GM12878 (cell line): ENCODE measurements at regions not wholly inside any gene's neighbourhood (a gene's known extent, or its start where the extent isn't known, plus 50 kb on each side); places are given as distances from the start of the nearest gene placed in this dataset.

Experiments used
- ATAC-seq: fragments of 200-7000 bp; cut with Tn5 transposase; 3 replicates; pipeline ENCODE4 v1.9.1; 2020; ENCODE audit warnings: mild to moderate bottlenecking, moderate library complexity
- BruUV-seq: library from RNA; stranded (reverse); fragments of 400-500 nt; replicated peaks from 2 replicates; lab custom pipeline; 2021; lab: Mats Ljungman, UMichigan
- CTCF ChIA-PET: fragments of 300-600 bp; sonication (Branson Sonifier 250); formaldehyde crosslinking; extraction: SDS; loops from one replicate; lab custom pipeline; 2021; ENCODE audit warnings: inconsistent platforms; lab: Yijun Ruan, JAX
- POLR2A ChIA-PET: fragments of 350-600 bp; formaldehyde crosslinking; extraction: SDS; loops from one replicate; lab custom pipeline; 2021; ENCODE audit warnings: inconsistent platforms; lab: Charles Lee
- RAD21 ChIA-PET: fragments of 300-600 bp; sonication (Branson Sonifier 250); formaldehyde crosslinking; loops from one replicate; lab custom pipeline; 2023; ENCODE audit warnings: antibody characterized with exemption; ENCODE audit not compliant: unreplicated experiment; lab: Charles Lee
- SMC1A ChIA-PET: fragments of 300-600 bp; sonication (Branson Sonifier 250); formaldehyde crosslinking; loops from one replicate; lab custom pipeline; 2023; ENCODE audit not compliant: unreplicated experiment, uncharacterized antibody; lab: Charles Lee
- DNase-seq: peaks from one replicate; pipeline ENCODE4 v3.0.0-alpha.2; 2011; ENCODE audit warnings: low read depth, low spot score
- FAIRE-seq: peaks from 3 replicates; lab custom pipeline; 2011; peaks lifted over from hg19 to GRCh38; lab: Jason Lieb, UNC
- H2AFZ ChIP-seq: 2 replicates; pipeline ENCODE4 v1.6.0; 2011; ENCODE audit warnings: low read depth, low read length, control low read depth; ENCODE audit not compliant: control insufficient read depth
- H3K27ac ChIP-seq: 2 replicates; pipeline ENCODE4 v1.5.1; 2011; ENCODE audit warnings: control low read depth; ENCODE audit not compliant: control insufficient read depth, insufficient read depth
- H3K27me3 ChIP-seq, 2 experiments: replicated peaks in 1 of 2; 2 replicates each; pipeline versions ENCODE4 v1.6.0 to v1.6.1; 2011; ENCODE audit warnings: low read length in 1 of 2; ENCODE audit not compliant: control insufficient read depth in 2 of 2, insufficient read depth in 2 of 2
- H3K36me3 ChIP-seq, 2 experiments: 2 replicates each; pipeline ENCODE4 v1.5.1; 2011; ENCODE audit warnings: low read length in 1 of 2; ENCODE audit not compliant: control insufficient read depth in 2 of 2, insufficient read depth in 2 of 2
- H3K4me1 ChIP-seq: 2 replicates; pipeline ENCODE4 v1.6.1; 2011; ENCODE audit warnings: mild to moderate bottlenecking, low read length, moderate library complexity, mixed read lengths; ENCODE audit not compliant: control insufficient read depth, insufficient read depth
- H3K4me2 ChIP-seq: 2 replicates; pipeline ENCODE4 v1.6.0; 2011; ENCODE audit warnings: control low read depth; ENCODE audit not compliant: control insufficient read depth, insufficient read depth
- H3K4me3 ChIP-seq: fragments of 200-600 bp; sonication (generic); 2 replicates; pipeline ENCODE4 v1.5.1; 2016
- H3K79me2 ChIP-seq: 2 replicates; pipeline ENCODE4 v1.6.0; 2011; ENCODE audit warnings: low read length; ENCODE audit not compliant: control insufficient read depth, insufficient read depth
- H3K9ac ChIP-seq: 2 replicates; pipeline ENCODE4 v1.8.0; 2011; ENCODE audit warnings: low read length, control low read depth, mixed read lengths; ENCODE audit not compliant: control insufficient read depth, insufficient read depth
- H3K9me3 ChIP-seq: replicated peaks from 3 replicates; pipeline ENCODE4 v1.5.1; 2011; ENCODE audit warnings: mild to moderate bottlenecking, low read length; ENCODE audit not compliant: control insufficient read depth, insufficient read depth
- H4K20me1 ChIP-seq: 2 replicates; pipeline ENCODE4 v1.6.0; 2011; ENCODE audit not compliant: control insufficient read depth, insufficient read depth
- ASH2L ChIP-seq: fragments of 300-600, 200-600 bp; sonication (generic); IDR thresholded peaks from 2 replicates; pipeline ENCODE4 v1.6.1; 2017; ENCODE audit warnings: low read depth, mild to moderate bottlenecking, borderline replicate concordance
- BACH1 ChIP-seq: fragments of 450-650 bp; IDR thresholded peaks from 2 replicates; pipeline ENCODE4 v1.6.1; 2017; ENCODE audit warnings: mild to moderate bottlenecking, borderline replicate concordance
- CREB1 ChIP-seq: IDR thresholded peaks from 2 replicates; pipeline ENCODE4 v1.6.1; 2012; ENCODE audit warnings: low read depth, mild to moderate bottlenecking, inconsistent platforms
- E2F4 ChIP-seq: IDR thresholded peaks from 2 replicates; pipeline ENCODE4 v1.6.1; 2012; ENCODE audit warnings: low read depth, low read length, improper control_type of control experiment
- IRF5 ChIP-seq: fragments of 450-650 bp; IDR thresholded peaks from 2 replicates; pipeline ENCODE4 v1.6.1; 2017; ENCODE audit warnings: borderline replicate concordance
- MAX ChIP-seq: IDR thresholded peaks from 2 replicates; pipeline ENCODE4 v1.6.1; 2012; ENCODE audit warnings: low read depth, low read length, improper control_type of control experiment
- MXI1 ChIP-seq: fragments of 150-350 bp; IDR thresholded peaks from 2 replicates; pipeline ENCODE4 v1.6.1; 2011; ENCODE audit warnings: low read depth, mild to moderate bottlenecking, inconsistent platforms, low read length, improper control_type of control experiment
- RAD21 ChIP-seq: IDR thresholded peaks from 2 replicates; pipeline ENCODE4 v1.6.1; 2011; ENCODE audit warnings: mild to moderate bottlenecking, low read depth, low read length, moderate library complexity; ENCODE audit not compliant: insufficient read depth
- RAD51 ChIP-seq: fragments of 450-650 bp; IDR thresholded peaks from 2 replicates; pipeline ENCODE4 v1.6.1; 2016; ENCODE audit warnings: moderate library complexity, mild to moderate bottlenecking, inconsistent platforms
- RCOR1 ChIP-seq: conservative IDR thresholded peaks from 2 replicates; pipeline ENCODE4 v1.6.1; 2012; ENCODE audit warnings: low read depth, low read length, improper control_type of control experiment
- RELA ChIP-seq: fragments of 450-650 bp; IDR thresholded peaks from 2 replicates; pipeline ENCODE4 v1.8.0; 2014; ENCODE audit warnings: borderline replicate concordance; ENCODE audit not compliant: partially characterized antibody
- SMAD5 ChIP-seq: IDR thresholded peaks from 2 replicates; pipeline ENCODE4 v1.6.1; 2016; ENCODE audit warnings: antibody characterized with exemption, low read depth
- SMC3 ChIP-seq: IDR thresholded peaks from 2 replicates; pipeline ENCODE4 v1.6.1; 2011; ENCODE audit warnings: low read length, improper control_type of control experiment, borderline replicate concordance
- SUZ12 ChIP-seq: fragments of 200-600 bp; sonication (generic); IDR thresholded peaks from one replicate; pipeline ENCODE4 v1.6.1; 2018; ENCODE audit warnings: antibody characterized with exemption, mild to moderate bottlenecking; ENCODE audit not compliant: unreplicated experiment
- ZSCAN29 ChIP-seq: fragments of 450-650 bp; IDR thresholded peaks from 2 replicates; pipeline ENCODE4 v1.6.1; 2017; ENCODE audit warnings: mild to moderate bottlenecking, moderate library complexity
- whole genome bisulfite sequencing: methylation state at CpG from one replicate; pipeline ENCODE4 v1.1.6; 2016; ENCODE audit warnings: low lambda C conversion rate; ENCODE audit not compliant: insufficient replicate concordance, insufficient coverage; ENCODE audit errors: missing lambda C conversion rate; 5-methylcytosine and 5-hydroxymethylcytosine counted together
- in situ Hi-C: fragments of 300-500 bp; cut with MboI; formaldehyde crosslinking; loops from 9 replicates; pipeline ENCODE4 v1.14.3; 2018; ENCODE audit warnings: mixed read lengths
- intact Hi-C: fragments of 100-400 bp; cut with micrococcal nuclease; formaldehyde crosslinking; loops from one replicate; pipeline ENCODE4 v1.14.2; 2022; ENCODE audit not compliant: unreplicated experiment

- no peak overlapping the region for H3K27ac ChIP-seq
- H3K79me2 ChIP-seq: no peaks in the 10 kb centered on the region
- RAD21 ChIA-PET: no interaction called here
- DNase-seq: no peak
- no peak overlapping the region for H3K4me3 ChIP-seq
- WGBS: 24% methylated on average over 1 of the region's 1 CpG
- SMC1A ChIA-PET: no interaction called here
- no peaks in the 10 kb centered on the region for H3K4me1 ChIP-seq
- POLR2A ChIA-PET: no interaction called here
- no peaks in the 10 kb centered on the region; the same call in 2 of the 3 replicates for H3K9me3 ChIP-seq
- no peaks in the 10 kb centered on the region for H3K36me3 ChIP-seq
- no peak overlapping the region for H3K9ac ChIP-seq
- in situ Hi-C loops: no loop called here
- no peak overlapping the region for H3K4me2 ChIP-seq
- TF ChIP-seq E2F4 (no peak), SMAD5 (no peak), BACH1 (no peak), RELA (no peak), ZSCAN29 (no peak), MAX (no peak), RCOR1 (no peak), ASH2L (no peak), RAD51 (no peak), CREB1 (no peak), RAD21 (no peak), SUZ12 (no peak), MXI1 (no peak), SMC3 (no peak), IRF5 (no peak)
- TF ChIP-seq, all 136 proteins: peak for 0
- Histone ChIP-seq H3K27me3 (peaks cover 0 to 2% of the 10 kb centered on the region in 2 experiments; a peak in 1 of 4 replicates), H2AFZ (no peak overlapping the region), H4K20me1 (no peaks in the 10 kb centered on the region)
- no TSS peak for BruUV-seq
- intact Hi-C loops: no loop called here
- CTCF ChIA-PET: interaction anchor here (1.1 kb wide), 1 partner anchor 280 kb away, joined by 3 read pairs; no protein-coding TSS in a partner anchor
- FAIRE-seq (no peak), ATAC-seq (no peak)
These were observed 61.8 kb upstream of the PLEKHG1 start for GRCh38 chr6:150537893-150538292.
